Skeletal muscle tissue (tissue), 3 donors: ENCODE measurements at regions not wholly inside any gene's neighbourhood (a gene's known extent, or its start where the extent isn't known, plus 50 kb on each side); places are given as distances from the start of the nearest gene placed in this dataset.

Experiments used
- H3K27ac ChIP-seq: one replicate; pipeline ENCODE4 v1.7.0; 2013; ENCODE audit warnings: mild to moderate bottlenecking, low read depth, low read length, inconsistent platforms
- H3K27me3 ChIP-seq, 3 donors: one replicate each; pipeline ENCODE4 v1.7.0; 2013; ENCODE audit warnings: low read length in 3 of 3; ENCODE audit not compliant: control insufficient read depth in 3 of 3, insufficient read depth in 3 of 3
- H3K36me3 ChIP-seq, 3 donors: one replicate each; pipeline ENCODE4 v1.7.0; 2013; ENCODE audit warnings: low read length in 3 of 3; ENCODE audit not compliant: control insufficient read depth in 3 of 3, insufficient read depth in 3 of 3
- H3K4me1 ChIP-seq, 3 donors: one replicate each; pipeline ENCODE4 v1.7.0; 2013; ENCODE audit warnings: low read length in 3 of 3, mild to moderate bottlenecking in 3 of 3; ENCODE audit not compliant: control insufficient read depth in 3 of 3, insufficient read depth in 3 of 3
- H3K4me3 ChIP-seq, 3 donors: one replicate each; pipeline ENCODE4 v1.7.0; 2013; ENCODE audit warnings: low read length in 3 of 3
- H3K9ac ChIP-seq, 3 donors: one replicate each; pipeline ENCODE4 v1.7.0; 2013; ENCODE audit warnings: low read length in 3 of 3, mild to moderate bottlenecking in 3 of 3, moderate library complexity in 2 of 3, low read depth in 1 of 3
- H3K9me3 ChIP-seq, 3 donors: one replicate each; pipeline ENCODE4 v1.7.0; 2013; ENCODE audit warnings: low read length in 3 of 3; ENCODE audit not compliant: control insufficient read depth in 3 of 3
- donor health status: Osteomylitis.

DNA sequence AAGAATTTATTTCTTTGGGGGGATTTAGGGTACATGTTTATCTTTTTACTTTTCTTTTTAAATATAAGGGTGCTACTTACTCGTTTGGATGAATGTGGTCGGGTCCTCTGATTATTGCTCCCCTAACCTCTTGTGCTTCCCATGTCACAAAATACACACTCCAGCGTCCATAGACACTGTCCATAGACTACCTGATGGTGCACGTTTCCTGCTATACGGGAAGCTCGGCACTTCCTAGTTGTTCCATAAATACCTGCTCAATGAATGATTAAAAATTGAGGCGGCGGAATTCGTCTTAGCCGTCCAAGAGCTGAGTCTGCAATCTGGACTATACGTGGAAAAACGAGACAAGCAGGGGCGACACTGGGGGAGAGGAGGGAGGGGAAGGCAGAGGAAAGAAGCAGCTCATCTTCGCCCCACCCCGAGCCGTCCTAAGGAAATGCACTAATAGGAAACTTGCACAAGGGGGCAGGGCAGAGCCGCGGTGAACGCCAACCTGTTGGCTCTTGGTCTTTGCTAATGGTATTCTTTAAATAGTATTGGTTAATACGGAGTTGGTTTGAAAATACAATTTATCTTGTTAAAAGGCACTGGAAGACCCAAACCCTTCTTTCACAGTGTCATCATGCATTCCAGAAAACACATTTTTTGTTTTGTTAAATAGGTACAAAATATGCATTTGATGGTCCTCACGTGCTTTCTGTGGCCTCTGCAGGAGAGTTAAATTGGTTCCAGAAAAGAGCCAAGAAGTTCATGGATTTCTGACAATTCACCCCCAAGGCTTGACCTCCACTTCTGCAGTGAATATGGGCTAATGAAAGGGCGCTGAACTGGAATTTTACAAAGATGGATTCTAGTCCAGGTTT is 73.0 kb upstream of the KCTD1 start:
- Histone ChIP-seq H3K4me1 (no peaks in the 10 kb centered on the region), H3K9me3 (peaks cover 0 to 3% (median 2%) of the 10 kb centered on the region in 3 donors), H3K27me3 (peaks cover 0 to 4% (median 0%) of the 10 kb centered on the region in 3 donors), H3K9ac (no peak overlapping the region), H3K36me3 (no peaks in the 10 kb centered on the region), H3K4me3 (no peak overlapping the region), H3K27ac (no peak overlapping the region)

DNA sequence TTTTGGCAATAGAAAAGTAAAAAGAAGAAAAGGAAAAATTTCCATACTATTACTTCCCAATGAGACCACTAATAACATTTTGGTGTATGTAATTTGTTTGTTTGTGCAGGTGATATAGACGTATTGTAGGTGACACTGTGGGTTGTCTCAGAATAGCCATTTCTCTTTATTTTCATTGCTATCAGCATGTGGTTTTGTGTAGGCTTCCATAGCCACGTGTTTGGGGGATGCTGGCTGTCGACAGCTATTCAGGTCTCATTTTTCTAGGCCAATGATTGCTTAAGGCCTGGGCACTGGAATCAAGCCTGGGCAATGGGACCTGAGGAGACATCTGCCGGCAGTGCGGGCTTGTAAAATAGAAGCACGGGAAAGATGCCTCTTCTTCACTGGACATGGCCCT is 71.0 kb upstream of the KCTD1 start:
- Histone ChIP-seq H3K4me1 (no peaks in the 10 kb centered on the region), H3K4me3 (no peak overlapping the region), H3K36me3 (no peaks in the 10 kb centered on the region), H3K9ac (no peak overlapping the region), H3K27me3 (peaks cover 0 to 4% (median 0%) of the 10 kb centered on the region in 3 donors), H3K27ac (no peak overlapping the region), H3K9me3 (no peaks in the 10 kb centered on the region)

- H3K27me3 ChIP-seq, result peaks cover 0 to 4% (median 0%) of the 10 kb centered on the region in 3 donors
- H3K4me1 ChIP-seq, result no peaks in the 10 kb centered on the region
- H3K9ac ChIP-seq, result no peak overlapping the region
- H3K36me3 ChIP-seq, result no peaks in the 10 kb centered on the region
- no peaks in the 10 kb centered on the region for H3K9me3 ChIP-seq
- H3K27ac ChIP-seq, result no peak overlapping the region
- no peak overlapping the region for H3K4me3 ChIP-seq
Observed at GRCh38 chr18:26618135-26618534, 69.8 kb upstream of the KCTD1 start.

DNA sequence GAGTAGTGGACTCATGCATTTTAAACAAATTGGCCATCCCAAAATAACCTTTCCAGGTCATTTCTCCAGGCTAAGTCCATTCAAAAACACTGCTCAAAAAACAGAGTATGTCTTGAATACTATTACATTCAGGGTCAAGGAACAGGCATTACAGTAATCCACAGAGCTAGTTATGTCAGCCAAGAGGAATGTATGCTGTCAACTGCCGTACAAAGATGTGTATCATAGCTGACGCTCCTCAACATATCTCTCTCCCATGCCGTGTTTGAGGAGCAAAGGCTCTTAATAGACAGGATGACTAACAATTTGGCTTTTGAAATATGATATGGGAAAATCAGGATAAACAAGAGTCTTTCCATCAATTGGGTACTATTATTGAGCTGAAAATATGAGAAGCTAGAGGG is 68.8 kb upstream of the KCTD1 start:
- Histone ChIP-seq H3K9ac (no peak overlapping the region), H3K27me3 (no peaks in the 10 kb centered on the region), H3K4me3 (no peak overlapping the region), H3K27ac (no peak overlapping the region), H3K9me3 (no peaks in the 10 kb centered on the region), H3K36me3 (no peaks in the 10 kb centered on the region), H3K4me1 (no peaks in the 10 kb centered on the region)

DNA sequence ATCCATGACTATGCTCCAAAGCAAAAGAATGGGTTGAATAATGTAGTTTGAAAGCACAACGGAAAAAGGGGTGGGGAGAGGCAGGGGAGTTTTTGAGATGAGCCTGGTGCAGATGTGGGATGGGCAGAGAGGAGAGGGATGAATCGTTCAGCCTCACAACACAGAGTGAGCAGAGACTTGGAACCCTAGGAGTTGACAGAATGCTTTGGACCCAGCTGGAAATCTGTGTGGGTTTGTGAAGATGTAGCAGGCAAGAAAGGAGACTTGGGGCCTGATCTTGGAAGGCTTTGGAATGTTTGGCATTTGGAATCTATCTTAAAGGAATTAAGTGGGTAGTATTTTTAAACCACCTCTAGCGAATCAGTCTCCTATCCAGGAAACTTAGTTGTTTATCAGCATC is 66.0 kb upstream of the KCTD1 start:
- Histone ChIP-seq H3K4me3 (no peak overlapping the region), H3K9ac (no peak overlapping the region), H3K4me1 (no peaks in the 10 kb centered on the region), H3K36me3 (no peaks in the 10 kb centered on the region), H3K27ac (no peak overlapping the region), H3K9me3 (no peaks in the 10 kb centered on the region), H3K27me3 (no peaks in the 10 kb centered on the region)
